Tibial nerve (tissue), 4 donors: ENCODE measurements at regions not wholly inside any gene's neighbourhood (a gene's known extent, or its start where the extent isn't known, plus 50 kb on each side); places are given as distances from the start of the nearest gene placed in this dataset.
A peak's percentile ranks its signal among the peaks of the same experiment; 100 is the strongest.

ENCODE experiments used
- DNase-seq, 2 donors: peaks; one replicate each; pipeline ENCODE4 v3.0.0-alpha.2; 2019; ENCODE audit warnings: low spot score in 2 of 2
- H3K27ac ChIP-seq, 4 donors: fragments of 200-600 bp; sonication (generic) in 3 of 4; one replicate each; pipeline ENCODE4 v1.5.1; 2017 to 2019; ENCODE audit warnings: mild to moderate bottlenecking in 1 of 4
- H3K27me3 ChIP-seq, 2 donors: fragments of 200-600 bp; sonication (generic) in 1 of 2; one replicate each; pipeline versions ENCODE4 v1.5.1 to v1.6.0; 2017 to 2019
- H3K36me3 ChIP-seq, 3 donors: fragments of 200-600 bp; sonication (generic); one replicate each; pipeline ENCODE4 v1.5.1; 2018 to 2019
- H3K4me1 ChIP-seq, 4 donors: fragments of 200-600 bp; sonication (generic) in 3 of 4; one replicate each; pipeline ENCODE4 v1.5.1; 2017 to 2019
- H3K4me3 ChIP-seq, 4 donors: fragments of 200-600 bp; sonication (generic) in 3 of 4; one replicate each; pipeline ENCODE4 v1.5.1; 2017 to 2019; ENCODE audit warnings: mild to moderate bottlenecking in 1 of 4, moderate library complexity in 1 of 4
- H3K9me3 ChIP-seq, 4 donors: fragments of 200-600 bp; sonication (generic) in 3 of 4; one replicate each; pipeline ENCODE4 v1.5.1; 2017 to 2019
- CTCF ChIP-seq, 5 experiments: fragments of 200-600 bp in 3 of 5; fragments of 450-650 bp in 2 of 5; sonication (generic) in 3 of 5; IDR thresholded peaks; one replicate each; pipeline ENCODE4 v1.5.1; 2016 to 2019; ENCODE audit warnings: antibody characterized with exemption in 5 of 5, mild to moderate bottlenecking in 3 of 5, moderate library complexity in 2 of 5
- EP300 ChIP-seq, 2 donors: sonication (generic); formaldehyde crosslinking; IDR thresholded peaks; one replicate each; pipeline ENCODE4 v1.6.1; 2017; ENCODE audit warnings: antibody characterized with exemption in 2 of 2, mild to moderate bottlenecking in 1 of 2
- POLR2A ChIP-seq, 2 donors: fragments of 450-650 bp; IDR thresholded peaks; one replicate each; pipeline ENCODE4 v1.6.1; 2017; ENCODE audit warnings: antibody characterized with exemption in 2 of 2, mild to moderate bottlenecking in 2 of 2, moderate library complexity in 2 of 2
- WGBS, 2 donors: methylation state at CpG; one replicate each; pipeline ENCODE4 v1.1.5; 2018; 5-methylcytosine and 5-hydroxymethylcytosine counted together

- no peak for DNase-seq
- Histone ChIP-seq H3K27me3 (no peaks in the 10 kb centered on the region), H3K4me1 (no peaks in the 10 kb centered on the region), H3K9me3 (no peaks in the 10 kb centered on the region), H3K4me3 (no peak overlapping the region), H3K27ac (no peak overlapping the region), H3K36me3 (no peaks in the 10 kb centered on the region)
- TF ChIP-seq CTCF (IDR thresholded peaks at IDR 0.05) (peak in 1 of 5 experiments; percentile 5), EP300 (IDR thresholded peaks at IDR 0.05) (no peak)
- WGBS, 2 donors, result 68 to 75% methylated on average over 5 of the region's 5 CpGs
Measured at GRCh38 chr13:109275852-109276251, 510.5 kb downstream of the IRS2 start.

- Histone ChIP-seq H3K36me3 (no peaks in the 10 kb centered on the region), H3K4me1 (no peaks in the 10 kb centered on the region), H3K4me3 (no peak overlapping the region), H3K27me3 (no peaks in the 10 kb centered on the region), H3K27ac (no peak overlapping the region), H3K9me3 (no peaks in the 10 kb centered on the region)
- TF ChIP-seq POLR2A (IDR thresholded peaks at IDR 0.05) (no peak), EP300 (IDR thresholded peaks at IDR 0.05) (no peak), CTCF (IDR thresholded peaks at IDR 0.05) (no peak)
- no peak for DNase-seq
- WGBS, 2 donors, result 85 to 87% methylated on average over 11 of the region's 11 CpGs
Measured at GRCh38 chr13:109275139-109275745, 511.1 kb downstream of the IRS2 start.

GRCh38 chr13:109274188-109274821 is 512.1 kb downstream of the IRS2 start:
- Histone ChIP-seq H3K27me3 (no peaks in the 10 kb centered on the region), H3K4me1 (no peaks in the 10 kb centered on the region), H3K4me3 (no peak overlapping the region), H3K36me3 (no peaks in the 10 kb centered on the region), H3K27ac (no peak overlapping the region), H3K9me3 (no peaks in the 10 kb centered on the region)
- DNase-seq, result no peak
- TF ChIP-seq POLR2A (IDR thresholded peaks at IDR 0.05) (no peak), CTCF (IDR thresholded peaks at IDR 0.05) (no peak), EP300 (IDR thresholded peaks at IDR 0.05) (no peak)
- 71 to 80% methylated on average over 5 of the region's 5 CpGs for WGBS, 2 donors

GRCh38 chr13:109273326-109273751 is 513.0 kb downstream of the IRS2 start:
- no peaks in the 10 kb centered on the region for H3K27me3 ChIP-seq
- H3K36me3 ChIP-seq, result no peaks in the 10 kb centered on the region
- no peak for TF ChIP-seq CTCF (IDR thresholded peaks at IDR 0.05)
- TF ChIP-seq POLR2A (IDR thresholded peaks at IDR 0.05), result no peak
- no peak for TF ChIP-seq EP300 (IDR thresholded peaks at IDR 0.05)
- H3K4me3 ChIP-seq, result no peak overlapping the region
- H3K9me3 ChIP-seq, result no peaks in the 10 kb centered on the region
- DNase-seq, result no peak
- no peak overlapping the region for H3K27ac ChIP-seq
- WGBS, 2 donors, result 44 to 52% methylated on average over 3 of the region's 3 CpGs
- H3K4me1 ChIP-seq, result no peaks in the 10 kb centered on the region

- 76 to 79% methylated on average over 6 of the region's 6 CpGs for WGBS, 2 donors
- Histone ChIP-seq H3K4me1 (no peaks in the 10 kb centered on the region), H3K9me3 (no peaks in the 10 kb centered on the region), H3K4me3 (no peak overlapping the region), H3K27ac (no peak overlapping the region), H3K27me3 (no peaks in the 10 kb centered on the region), H3K36me3 (no peaks in the 10 kb centered on the region)
- TF ChIP-seq POLR2A (IDR thresholded peaks at IDR 0.05), result no peak
- TF ChIP-seq CTCF (IDR thresholded peaks at IDR 0.05), result no peak
- no peak for TF ChIP-seq EP300 (IDR thresholded peaks at IDR 0.05)
- DNase-seq, result no peak
Measured at GRCh38 chr13:109272595-109273325, 513.6 kb downstream of the IRS2 start.
